GM21529 (cell line): ENCODE measurements at regions not wholly inside any gene's neighbourhood (a gene's known extent, or its start where the extent isn't known, plus 50 kb on each side); places are given as distances from the start of the nearest gene placed in this dataset.
"Not testable (repeated sequence)": the region's sequence is repeated elsewhere in the genome, so short reads cannot be mapped to it uniquely, and the experiment has no call there.

Experiments
- ATAC-seq: cut with Tn5 transposase; IDR thresholded peaks from one replicate; pipeline ENCODE4 v1.9.1; 2021; ENCODE audit not compliant: unreplicated experiment

- ATAC-seq: no peak
Observed at GRCh38 chrX:25442499-25442898, 426.7 kb upstream of the ARX start.

GRCh38 chrX:25433307-25433706 lies 417.5 kb upstream of the ARX start:
- no peak for ATAC-seq

GRCh38 chrX:25432396-25432795 lies 416.6 kb upstream of the ARX start:
- no peak for ATAC-seq

- ATAC-seq: no peak
Observed at GRCh38 chrX:25427873-25428555, 412.2 kb upstream of the ARX start.

GRCh38 chrX:25404163-25404562 lies 388.4 kb upstream of the ARX start:
- ATAC-seq: not testable (repeated sequence)

GRCh38 chrX:25389266-25389665 lies 373.5 kb upstream of the ARX start:
- ATAC-seq: no peak

- ATAC-seq: no peak
Observed at GRCh38 chrX:25383196-25383595, 367.4 kb upstream of the ARX start.

- ATAC-seq: no peak
Observed at GRCh38 chrX:25356456-25356855, 340.7 kb upstream of the ARX start.

- ATAC-seq: no peak
Observed at GRCh38 chrX:25344161-25344936, 328.6 kb upstream of the ARX start.

- no peak for ATAC-seq
Observed at GRCh38 chrX:25343060-25343459, 327.3 kb upstream of the ARX start.

GRCh38 chrX:25337841-25338240 lies 322.1 kb upstream of the ARX start:
- no peak for ATAC-seq

GRCh38 chrX:25300994-25301393 lies 285.2 kb upstream of the ARX start:
- no peak for ATAC-seq

GRCh38 chrX:25296850-25297249 lies 281.1 kb upstream of the ARX start:
- no peak for ATAC-seq

GRCh38 chrX:25295466-25295865 lies 279.7 kb upstream of the ARX start:
- no peak for ATAC-seq

GRCh38 chrX:25290132-25290531 lies 274.4 kb upstream of the ARX start:
- ATAC-seq: no peak

GRCh38 chrX:25288676-25289075 lies 272.9 kb upstream of the ARX start:
- ATAC-seq: no peak

- ATAC-seq: no peak
Observed at GRCh38 chrX:25287521-25287920, 271.8 kb upstream of the ARX start.

- no peak for ATAC-seq
Observed at GRCh38 chrX:25285598-25285997, 269.8 kb upstream of the ARX start.

- no peak for ATAC-seq
Observed at GRCh38 chrX:25279510-25279909, 263.7 kb upstream of the ARX start.

GRCh38 chrX:25278341-25278740 lies 262.6 kb upstream of the ARX start:
- ATAC-seq: no peak

- no peak for ATAC-seq
Observed at GRCh38 chrX:25277574-25277973, 261.8 kb upstream of the ARX start.

- ATAC-seq: no peak
Observed at GRCh38 chrX:25275159-25275558, 259.4 kb upstream of the ARX start.

GRCh38 chrX:25241461-25241860 lies 225.7 kb upstream of the ARX start:
- ATAC-seq: no peak
